ENCODE measurements at regions not wholly inside any gene's neighbourhood (a gene's known extent, or its start where the extent isn't known, plus 50 kb on each side); places are given as distances from the start of the nearest gene placed in this dataset.
"Not testable (repeated sequence)": the region's sequence is repeated elsewhere in the genome, so short reads cannot be mapped to it uniquely, and the experiment has no call there.

- Histone ChIP-seq H3K9me3 (ENCODE audit: control extremely low read depth in 1 of 5, control insufficient read depth in 4 of 5, insufficient read depth in 2 of 5, low read depth in 1 of 5, low read length in 4 of 5) (peaks cover 0 to 8% (median 5%) of the 10 kb centered on the region in 5 experiments), H3K36me3 (ENCODE audit: control insufficient read depth in 4 of 4, insufficient read depth in 4 of 4, low read length in 3 of 4) (no peaks in the 10 kb centered on the region), H3K4me1 (ENCODE audit: control extremely low read depth in 1 of 4, control insufficient read depth in 4 of 4, insufficient read depth in 4 of 4, low read length in 3 of 4) (peaks cover 2 to 13% (median 10%) of the 10 kb centered on the region in 4 experiments), H3K4me3 (ENCODE audit: control insufficient read depth in 1 of 7, extremely low read depth in 1 of 7, insufficient read depth in 4 of 7, low read depth in 2 of 7, low read length in 6 of 7) (no peak overlapping the region), H3K27ac (ENCODE audit: insufficient read depth in 1 of 2, low read depth in 1 of 2, low read length in 2 of 2, poor library complexity in 1 of 2, severe bottlenecking in 2 of 2) (no peak overlapping the region), H3K27me3 (replicated peaks in 2 of 5; ENCODE audit: control insufficient read depth in 4 of 5, insufficient read depth in 5 of 5, low read length in 4 of 5) (peaks cover 0 to 7% (median 0%) of the 10 kb centered on the region in 5 experiments)
- 100% methylated on average over 1 of the region's 1 CpG for WGBS (ENCODE audit: insufficient coverage)
- CTCF ChIA-PET: no interaction called here
- POLR2A ChIA-PET: no interaction called here
- DNase-seq: no peak
Measured at GRCh38 chr1:228846952-228847351, 111.7 kb downstream of the RHOU start.

DNA sequence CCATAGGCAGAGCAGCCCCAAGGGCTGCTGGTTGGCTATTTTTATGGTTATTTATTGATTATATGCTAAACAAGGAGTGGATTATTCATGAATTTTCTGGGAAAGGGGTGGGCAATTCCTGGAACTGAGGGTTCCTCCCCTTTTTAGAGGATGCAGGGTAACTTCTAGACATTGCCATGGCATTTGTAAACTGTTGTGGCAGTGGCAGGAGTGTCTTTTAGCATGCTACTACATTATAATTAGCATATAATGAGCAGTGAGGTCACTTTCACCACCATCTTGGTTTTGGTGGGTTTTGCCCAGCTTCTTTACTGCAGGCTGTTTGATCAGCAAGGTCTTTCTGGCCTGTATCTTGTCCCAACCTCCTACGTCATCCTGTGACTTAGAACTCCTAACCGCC, 112.2 kb downstream of the RHOU start:
- H3K27me3 ChIP-seq (replicated peaks in 2 of 5; ENCODE audit: control insufficient read depth in 4 of 5, insufficient read depth in 5 of 5, low read length in 4 of 5); DNase-seq; H3K4me3 ChIP-seq (ENCODE audit: control insufficient read depth in 1 of 7, extremely low read depth in 1 of 7, insufficient read depth in 4 of 7, low read depth in 2 of 7, low read length in 6 of 7); CTCF ChIA-PET; POLR2A ChIA-PET; H3K9me3 ChIP-seq (ENCODE audit: control extremely low read depth in 1 of 5, control insufficient read depth in 4 of 5, insufficient read depth in 2 of 5, low read depth in 1 of 5, low read length in 4 of 5); H3K36me3 ChIP-seq (ENCODE audit: control insufficient read depth in 4 of 4, insufficient read depth in 4 of 4, low read length in 3 of 4); H3K27ac ChIP-seq (ENCODE audit: insufficient read depth in 1 of 2, low read depth in 1 of 2, low read length in 2 of 2, poor library complexity in 1 of 2, severe bottlenecking in 2 of 2): not testable (repeated sequence)
- peaks cover 5 to 18% (median 12%) of the 10 kb centered on the region in 4 experiments for H3K4me1 ChIP-seq (ENCODE audit: control extremely low read depth in 1 of 4, control insufficient read depth in 4 of 4, insufficient read depth in 4 of 4, low read length in 3 of 4)
- WGBS (ENCODE audit: insufficient coverage): 100% methylated on average over 2 of the region's 2 CpGs

- Histone ChIP-seq H3K27ac (ENCODE audit: insufficient read depth in 1 of 2, low read depth in 1 of 2, low read length in 2 of 2, poor library complexity in 1 of 2, severe bottlenecking in 2 of 2) (no peak overlapping the region), H3K27me3 (replicated peaks in 2 of 5; ENCODE audit: control insufficient read depth in 4 of 5, insufficient read depth in 5 of 5, low read length in 4 of 5) (peaks cover 0 to 11% (median 0%) of the 10 kb centered on the region in 5 experiments), H3K36me3 (ENCODE audit: control insufficient read depth in 4 of 4, insufficient read depth in 4 of 4, low read length in 3 of 4) (no peaks in the 10 kb centered on the region), H3K4me3 (ENCODE audit: control insufficient read depth in 1 of 7, extremely low read depth in 1 of 7, insufficient read depth in 4 of 7, low read depth in 2 of 7, low read length in 6 of 7) (no peak overlapping the region), H3K4me1 (ENCODE audit: control extremely low read depth in 1 of 4, control insufficient read depth in 4 of 4, insufficient read depth in 4 of 4, low read length in 3 of 4) (peaks cover 6 to 19% (median 13%) of the 10 kb centered on the region in 4 experiments), H3K9me3 (ENCODE audit: control extremely low read depth in 1 of 5, control insufficient read depth in 4 of 5, insufficient read depth in 2 of 5, low read depth in 1 of 5, low read length in 4 of 5) (peaks cover 0 to under 1% (median 0%) of the 10 kb centered on the region in 5 experiments)
- ChIA-PET POLR2A (interaction anchor here (0.6 kb wide), 1 partner anchor 44 kb away, joined by 5 read pairs; no protein-coding TSS in a partner anchor), CTCF (interaction anchor here (0.7 kb wide), 1 partner anchor 9 kb away, joined by 3 read pairs; no protein-coding TSS in a partner anchor)
- no peak for DNase-seq
- WGBS (ENCODE audit: insufficient coverage): 75% methylated on average over 2 of the region's 2 CpGs
Measured at GRCh38 chr1:228848406-228848805, 113.1 kb downstream of the RHOU start.

GRCh38 chr1:228849011-228849541, 113.8 kb downstream of the RHOU start:
- no peaks in the 10 kb centered on the region for H3K36me3 ChIP-seq (ENCODE audit: control insufficient read depth in 4 of 4, insufficient read depth in 4 of 4, low read length in 3 of 4)
- CTCF ChIA-PET: interaction anchor here (0.7 to 1.2 kb wide), 3 partner anchors 8 to 11 kb away, joined by 3 read pairs; no protein-coding TSS in a partner anchor
- no peak for DNase-seq
- POLR2A ChIA-PET: interaction anchor here (0.6 kb wide), 1 partner anchor 45 kb away, joined by 5 read pairs; no protein-coding TSS in a partner anchor
- 92% methylated on average over 3 of the region's 3 CpGs for WGBS (ENCODE audit: insufficient coverage)
- H3K9me3 ChIP-seq (ENCODE audit: control extremely low read depth in 1 of 5, control insufficient read depth in 4 of 5, insufficient read depth in 2 of 5, low read depth in 1 of 5, low read length in 4 of 5): no peaks in the 10 kb centered on the region
- H3K4me1 ChIP-seq (ENCODE audit: control extremely low read depth in 1 of 4, control insufficient read depth in 4 of 4, insufficient read depth in 4 of 4, low read length in 3 of 4): peaks cover 6 to 19% (median 13%) of the 10 kb centered on the region in 4 experiments
- no peak overlapping the region for H3K27ac ChIP-seq (ENCODE audit: insufficient read depth in 1 of 2, low read depth in 1 of 2, low read length in 2 of 2, poor library complexity in 1 of 2, severe bottlenecking in 2 of 2)
- peaks cover 0 to 13% (median 0%) of the 10 kb centered on the region in 5 experiments for H3K27me3 ChIP-seq (replicated peaks in 2 of 5; ENCODE audit: control insufficient read depth in 4 of 5, insufficient read depth in 5 of 5, low read length in 4 of 5)
- no peak overlapping the region for H3K4me3 ChIP-seq (ENCODE audit: control insufficient read depth in 1 of 7, extremely low read depth in 1 of 7, insufficient read depth in 4 of 7, low read depth in 2 of 7, low read length in 6 of 7)

- Histone ChIP-seq H3K36me3 (ENCODE audit: control insufficient read depth in 4 of 4, insufficient read depth in 4 of 4, low read length in 3 of 4) (no peaks in the 10 kb centered on the region), H3K27ac (ENCODE audit: insufficient read depth in 1 of 2, low read depth in 1 of 2, low read length in 2 of 2, poor library complexity in 1 of 2, severe bottlenecking in 2 of 2) (no peak overlapping the region), H3K9me3 (ENCODE audit: control extremely low read depth in 1 of 5, control insufficient read depth in 4 of 5, insufficient read depth in 2 of 5, low read depth in 1 of 5, low read length in 4 of 5) (peaks cover 0 to 6% (median 1%) of the 10 kb centered on the region in 5 experiments), H3K27me3 (replicated peaks in 2 of 5; ENCODE audit: control insufficient read depth in 4 of 5, insufficient read depth in 5 of 5, low read length in 4 of 5) (peaks cover 0 to 13% (median 0%) of the 10 kb centered on the region in 5 experiments), H3K4me3 (ENCODE audit: control insufficient read depth in 1 of 7, extremely low read depth in 1 of 7, insufficient read depth in 4 of 7, low read depth in 2 of 7, low read length in 6 of 7) (no peak overlapping the region), H3K4me1 (ENCODE audit: control extremely low read depth in 1 of 4, control insufficient read depth in 4 of 4, insufficient read depth in 4 of 4, low read length in 3 of 4) (peaks cover 6 to 19% (median 13%) of the 10 kb centered on the region in 4 experiments)
- DNase-seq: peak in 2 of 3 donors; percentile 61 to 76
- ChIA-PET POLR2A (interaction anchor here (1.0 kb wide), 1 partner anchor 14 kb away, joined by 3 read pairs; no protein-coding TSS in a partner anchor), CTCF (interaction anchor here (0.9 to 1.2 kb wide), 3 partner anchors 8 to 20 kb away, joined by 3 to 4 read pairs (median 3); no protein-coding TSS in a partner anchor)
- WGBS (ENCODE audit: insufficient coverage): 72% methylated on average over 9 of the region's 11 CpGs
Measured at GRCh38 chr1:228850141-228851100, 115.1 kb downstream of the RHOU start.

GRCh38 chr1:228851193-228851592, 115.9 kb downstream of the RHOU start:
- Histone ChIP-seq H3K36me3 (ENCODE audit: control insufficient read depth in 4 of 4, insufficient read depth in 4 of 4, low read length in 3 of 4) (no peaks in the 10 kb centered on the region), H3K9me3 (ENCODE audit: control extremely low read depth in 1 of 5, control insufficient read depth in 4 of 5, insufficient read depth in 2 of 5, low read depth in 1 of 5, low read length in 4 of 5) (peaks cover 1 to 12% (median 4%) of the 10 kb centered on the region in 5 experiments), H3K27me3 (replicated peaks in 2 of 5; ENCODE audit: control insufficient read depth in 4 of 5, insufficient read depth in 5 of 5, low read length in 4 of 5) (peaks cover 0 to 17% (median 0%) of the 10 kb centered on the region in 5 experiments), H3K4me1 (ENCODE audit: control extremely low read depth in 1 of 4, control insufficient read depth in 4 of 4, insufficient read depth in 4 of 4, low read length in 3 of 4) (peaks cover 6 to 19% (median 13%) of the 10 kb centered on the region in 4 experiments), H3K27ac (ENCODE audit: insufficient read depth in 1 of 2, low read depth in 1 of 2, low read length in 2 of 2, poor library complexity in 1 of 2, severe bottlenecking in 2 of 2) (no peak overlapping the region), H3K4me3 (ENCODE audit: control insufficient read depth in 1 of 7, extremely low read depth in 1 of 7, insufficient read depth in 4 of 7, low read depth in 2 of 7, low read length in 6 of 7) (no peak overlapping the region)
- DNase-seq: no peak
- CTCF ChIA-PET: interaction anchor here (1.0 kb wide), 1 partner anchor 19 kb away, joined by 4 read pairs; no protein-coding TSS in a partner anchor
- 100% methylated on average over 2 of the region's 5 CpGs for WGBS (ENCODE audit: insufficient coverage)
- POLR2A ChIA-PET: no interaction called here
